Activated T-helper 2 cell treated with anti-CD3 and anti-CD28 coated beads, Interferon-gamma antibody, Interleukin-2, Interleukin-4, amounts not matched to agents 10 μg/mL and 5 μg/mL and 100 μg/mL, durations not matched to agents 14 hours and 24 hours and 36 hours (primary cell): ENCODE measurements at regions not wholly inside any gene's neighbourhood (a gene's known extent, or its start where the extent isn't known, plus 50 kb on each side); places are given as distances from the start of the nearest gene placed in this dataset.

Experiments used
- DNase-seq: peaks from one replicate; pipeline ENCODE4 v3.0.0; 2021; ENCODE audit warnings: low spot score
- H3K27ac Mint-ChIP-seq: one replicate; pipeline ENCODE4 v1.8.0; 2021; ENCODE audit warnings: mixed read lengths
- H3K27me3 Mint-ChIP-seq: one replicate; pipeline ENCODE4 v1.8.0; 2021; ENCODE audit warnings: low read depth, mixed read lengths
- H3K36me3 Mint-ChIP-seq: one replicate; pipeline ENCODE4 v1.8.0; 2021; ENCODE audit warnings: low read depth, mixed read lengths
- H3K4me1 Mint-ChIP-seq: one replicate; pipeline ENCODE4 v1.8.0; 2021; ENCODE audit warnings: low read depth, mixed read lengths
- H3K4me3 Mint-ChIP-seq: one replicate; pipeline ENCODE4 v1.8.0; 2021; ENCODE audit warnings: low read depth, mild to moderate bottlenecking, moderate library complexity, mixed read lengths
- H3K9me3 Mint-ChIP-seq: one replicate; pipeline ENCODE4 v1.8.0; 2021; ENCODE audit warnings: mixed read lengths
- intact Hi-C: fragments of 100-400 bp; cut with micrococcal nuclease; formaldehyde crosslinking; loops from one replicate; pipeline ENCODE4 v1.15.1; 2023

DNA sequence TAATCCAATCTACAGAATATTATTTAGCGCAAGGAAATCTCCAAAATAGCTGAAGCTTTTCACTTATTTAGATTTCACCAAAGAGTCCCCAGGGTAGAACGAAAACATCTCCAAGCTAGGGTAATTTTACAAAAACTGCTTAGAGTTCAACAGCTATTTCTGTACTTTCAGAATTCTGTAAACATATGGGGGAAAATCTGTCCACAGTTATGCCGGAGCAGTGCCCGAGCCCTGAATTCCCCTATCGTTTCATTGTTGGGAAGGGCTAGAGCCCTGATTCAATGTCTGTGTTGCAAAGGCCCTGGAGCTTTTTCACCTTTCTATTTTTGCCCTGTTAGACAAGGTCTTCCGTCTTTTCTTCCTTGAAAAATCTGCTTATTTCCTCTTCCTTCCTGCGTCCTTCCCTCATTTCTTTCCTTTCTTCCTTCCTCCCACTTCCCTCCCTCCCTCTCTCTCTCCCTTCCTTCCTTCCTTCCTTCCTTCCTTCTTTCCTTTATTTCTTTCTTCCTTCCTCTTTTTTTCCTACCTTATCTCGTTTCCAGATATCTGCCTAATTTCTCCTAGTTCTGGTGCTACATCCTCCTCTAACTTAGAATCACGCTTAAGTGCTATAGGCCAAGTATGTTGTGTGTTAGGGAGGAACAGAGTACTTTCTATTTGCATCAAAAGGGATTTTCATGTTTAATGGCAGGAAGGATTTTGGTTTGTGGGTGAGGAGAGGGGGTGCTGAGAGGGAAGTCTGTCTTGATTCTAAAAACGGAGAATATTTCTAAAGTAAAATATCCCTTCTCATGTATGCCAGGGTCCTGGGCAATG lies 122.5 kb upstream of the BMP2 start:
- intact Hi-C loops: no loop called here
- no peak for DNase-seq
- no peaks in the 10 kb centered on the region for H3K27me3 Mint-ChIP-seq
- H3K36me3 Mint-ChIP-seq: no peaks in the 10 kb centered on the region
- peaks cover 14% of the 10 kb centered on the region for H3K9me3 Mint-ChIP-seq
- no peaks in the 10 kb centered on the region for H3K4me1 Mint-ChIP-seq
- no peak overlapping the region for H3K27ac Mint-ChIP-seq
- H3K4me3 Mint-ChIP-seq: no peak overlapping the region

DNA sequence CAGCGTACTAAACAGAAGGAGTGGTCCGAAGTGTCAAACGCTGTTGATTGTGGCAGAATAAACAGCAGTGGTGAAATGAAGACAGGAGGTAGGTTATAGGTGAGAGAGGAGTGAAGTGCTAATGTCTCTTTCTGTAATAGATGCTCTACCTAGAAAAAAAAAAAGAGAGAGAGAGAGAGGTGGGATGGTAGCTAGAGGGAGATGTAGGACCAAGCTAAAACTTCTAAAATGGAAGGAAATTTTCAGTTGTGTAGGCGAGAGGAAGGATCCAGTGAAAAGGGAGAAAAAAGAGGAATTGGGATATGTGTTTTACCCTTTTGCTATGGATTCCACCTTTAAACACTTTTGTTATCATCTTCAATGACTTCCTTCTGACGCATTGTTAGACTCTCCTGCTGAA lies 126.5 kb upstream of the BMP2 start:
- Mint-ChIP-seq H3K9me3 (peaks cover 9% of the 10 kb centered on the region), H3K4me3 (no peak overlapping the region), H3K27me3 (no peaks in the 10 kb centered on the region), H3K4me1 (no peaks in the 10 kb centered on the region), H3K27ac (no peak overlapping the region), H3K36me3 (no peaks in the 10 kb centered on the region)
- no peak for DNase-seq
- intact Hi-C loops: no loop called here

DNA sequence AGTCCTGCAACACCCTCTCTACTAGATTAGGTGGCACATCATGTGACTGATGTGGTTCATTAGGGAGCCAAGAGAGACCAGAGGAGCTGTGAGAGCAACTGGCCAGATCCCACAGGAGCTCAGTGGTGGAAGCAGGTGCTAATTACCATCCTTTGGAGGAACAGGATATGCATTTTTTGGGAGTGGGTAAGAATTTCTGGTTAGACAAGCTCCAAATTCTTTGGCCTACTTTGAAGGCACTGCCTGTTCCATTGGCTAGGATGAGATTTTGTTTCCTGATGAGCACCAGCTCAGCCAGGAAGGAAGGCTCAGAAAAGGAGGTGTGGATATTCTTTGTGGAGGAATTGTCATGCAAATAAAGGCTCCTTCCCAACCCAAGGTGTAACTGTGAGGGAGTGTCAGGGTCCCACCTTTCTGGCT lies 130.3 kb upstream of the BMP2 start:
- no peak overlapping the region for H3K4me3 Mint-ChIP-seq
- H3K4me1 Mint-ChIP-seq: no peaks in the 10 kb centered on the region
- H3K27me3 Mint-ChIP-seq: no peaks in the 10 kb centered on the region
- DNase-seq: no peak
- no peak overlapping the region for H3K27ac Mint-ChIP-seq
- H3K36me3 Mint-ChIP-seq: no peaks in the 10 kb centered on the region
- intact Hi-C loops: no loop called here
- H3K9me3 Mint-ChIP-seq: peaks cover 9% of the 10 kb centered on the region

- DNase-seq: no peak
- Mint-ChIP-seq H3K36me3 (no peaks in the 10 kb centered on the region), H3K9me3 (peaks cover 6% of the 10 kb centered on the region), H3K4me3 (no peak overlapping the region), H3K27ac (no peak overlapping the region), H3K4me1 (no peaks in the 10 kb centered on the region), H3K27me3 (no peaks in the 10 kb centered on the region)
- intact Hi-C loops: no loop called here
Observed at GRCh38 chr20:6636209-6637159, 131.0 kb upstream of the BMP2 start.

DNA sequence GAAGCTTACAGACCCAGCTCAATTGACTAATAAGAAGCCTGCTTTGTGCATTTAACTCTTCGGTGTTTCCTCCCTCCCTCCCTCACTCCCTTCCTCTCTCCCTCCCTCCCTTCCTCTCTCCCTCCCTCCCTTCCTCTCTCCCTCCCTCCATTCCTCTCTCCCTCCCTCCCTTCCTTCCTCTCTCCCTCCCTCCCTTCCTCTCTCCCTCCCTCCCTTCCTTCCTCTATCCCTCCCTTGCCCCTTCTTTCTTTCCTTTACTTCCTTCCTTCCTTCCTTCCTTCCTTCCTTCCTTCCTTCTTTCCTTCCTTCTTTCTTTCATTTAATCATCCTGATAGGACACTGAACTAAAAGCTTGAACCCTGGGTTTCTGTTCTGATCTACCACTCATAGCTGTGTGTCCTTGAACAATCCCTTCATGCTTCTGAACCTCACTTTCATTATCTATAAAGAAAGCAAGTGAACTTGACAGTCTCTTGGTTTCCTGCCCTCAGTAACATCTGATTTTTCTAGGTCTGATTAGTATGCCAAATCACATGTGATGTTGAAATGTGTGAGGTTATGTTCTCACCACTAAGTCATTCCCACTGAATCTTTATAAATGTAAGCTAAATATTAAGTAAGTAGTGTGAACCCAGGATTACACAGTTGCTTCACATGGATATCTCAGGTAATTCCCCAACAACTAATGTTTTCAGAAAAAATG lies 132.3 kb upstream of the BMP2 start:
- Mint-ChIP-seq H3K36me3 (no peaks in the 10 kb centered on the region), H3K27me3 (no peaks in the 10 kb centered on the region), H3K27ac (no peak overlapping the region), H3K4me3 (no peak overlapping the region), H3K9me3 (peaks cover 12% of the 10 kb centered on the region), H3K4me1 (no peaks in the 10 kb centered on the region)
- intact Hi-C loops: no loop called here
- DNase-seq: no peak

GRCh38 chr20:6632187-6632586 lies 135.3 kb upstream of the BMP2 start:
- Mint-ChIP-seq H3K4me1 (no peaks in the 10 kb centered on the region), H3K27me3 (no peaks in the 10 kb centered on the region), H3K9me3 (peaks cover 11% of the 10 kb centered on the region), H3K27ac (no peak overlapping the region), H3K4me3 (no peak overlapping the region), H3K36me3 (no peaks in the 10 kb centered on the region)
- DNase-seq: no peak
- intact Hi-C loops: no loop called here

- H3K36me3 Mint-ChIP-seq: no peaks in the 10 kb centered on the region
- intact Hi-C loops: no loop called here
Observed at GRCh38 chr20:6630514-6630913, 137.0 kb upstream of the BMP2 start.

DNA sequence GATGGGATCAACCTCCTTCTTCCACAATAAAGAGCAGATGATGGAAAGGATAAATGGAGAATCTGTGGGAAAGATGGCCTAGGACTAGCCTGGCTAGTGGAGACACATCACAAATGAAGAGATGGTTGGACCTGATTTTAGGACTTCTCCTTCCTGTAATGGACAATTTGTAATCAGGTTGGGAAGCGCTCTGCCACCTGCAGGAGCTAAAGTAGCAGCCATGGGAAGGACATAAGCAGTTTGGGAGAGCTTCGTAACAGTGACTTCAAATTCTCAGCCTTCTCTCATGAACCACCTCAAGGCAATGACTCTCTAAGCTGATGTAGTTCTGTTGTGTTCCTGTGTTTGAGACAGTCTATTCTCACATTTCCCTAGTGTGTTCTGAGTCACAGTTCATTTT lies 137.9 kb upstream of the BMP2 start:
- Mint-ChIP-seq H3K27me3 (no peaks in the 10 kb centered on the region), H3K4me1 (no peaks in the 10 kb centered on the region), H3K27ac (no peak overlapping the region), H3K4me3 (no peak overlapping the region), H3K9me3 (peaks cover 11% of the 10 kb centered on the region), H3K36me3 (no peaks in the 10 kb centered on the region)
- intact Hi-C loops: no loop called here
- DNase-seq: no peak

More at GRCh38 chr20:6630514-6630913, 137.0 kb upstream of the BMP2 start:
- Mint-ChIP-seq H3K27ac (no peak overlapping the region), H3K4me1 (no peaks in the 10 kb centered on the region), H3K4me3 (no peak overlapping the region), H3K9me3 (peaks cover 11% of the 10 kb centered on the region), H3K27me3 (no peaks in the 10 kb centered on the region)
- DNase-seq: no peak

DNA sequence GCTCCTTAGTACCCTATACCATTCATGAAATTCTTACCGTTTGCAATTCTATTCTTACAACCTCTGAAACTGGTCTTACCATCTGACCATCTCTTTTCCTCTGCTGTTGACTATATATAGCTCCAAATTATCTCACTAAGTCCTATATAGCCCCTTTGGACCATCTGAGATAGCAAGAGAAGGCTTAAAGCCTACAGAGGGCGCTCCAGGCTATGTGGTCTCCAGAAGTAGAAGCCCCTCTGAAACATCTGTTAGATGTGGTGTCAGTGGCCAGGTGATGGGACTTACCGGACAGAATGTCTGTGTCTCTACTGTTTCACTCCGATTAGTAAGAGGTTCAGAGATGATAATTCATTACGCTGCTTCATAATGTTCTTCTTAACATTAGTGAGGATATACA lies 140.7 kb upstream of the BMP2 start:
- Mint-ChIP-seq H3K4me3 (no peak overlapping the region), H3K36me3 (no peaks in the 10 kb centered on the region), H3K4me1 (no peaks in the 10 kb centered on the region), H3K9me3 (peaks cover 11% of the 10 kb centered on the region), H3K27ac (no peak overlapping the region), H3K27me3 (no peaks in the 10 kb centered on the region)
- DNase-seq: no peak
- intact Hi-C loops: no loop called here

DNA sequence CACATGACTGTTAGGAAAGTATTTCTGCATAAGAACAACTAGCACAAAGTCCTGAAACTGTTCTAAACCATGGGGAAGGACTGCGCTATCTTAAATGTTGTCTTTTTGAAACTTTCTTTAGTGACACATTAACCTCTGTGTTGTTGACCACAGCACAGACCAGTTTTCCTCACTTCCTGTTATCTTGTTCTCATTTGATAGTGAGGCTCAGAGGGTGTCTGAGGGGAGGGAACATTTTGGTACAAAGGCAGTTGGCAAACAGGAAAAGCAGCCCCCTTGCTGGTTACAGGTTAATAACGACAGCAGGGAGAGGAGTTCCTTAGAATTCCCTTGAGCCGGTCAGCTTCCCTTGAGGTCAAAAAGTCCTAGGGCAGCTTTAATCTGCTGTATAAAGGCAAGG lies 143.5 kb upstream of the BMP2 start:
- Mint-ChIP-seq H3K36me3 (no peaks in the 10 kb centered on the region), H3K27me3 (no peaks in the 10 kb centered on the region), H3K4me1 (no peaks in the 10 kb centered on the region), H3K4me3 (no peak overlapping the region), H3K27ac (no peak overlapping the region), H3K9me3 (peaks cover 7% of the 10 kb centered on the region)
- intact Hi-C loops: no loop called here
- no peak for DNase-seq

DNA sequence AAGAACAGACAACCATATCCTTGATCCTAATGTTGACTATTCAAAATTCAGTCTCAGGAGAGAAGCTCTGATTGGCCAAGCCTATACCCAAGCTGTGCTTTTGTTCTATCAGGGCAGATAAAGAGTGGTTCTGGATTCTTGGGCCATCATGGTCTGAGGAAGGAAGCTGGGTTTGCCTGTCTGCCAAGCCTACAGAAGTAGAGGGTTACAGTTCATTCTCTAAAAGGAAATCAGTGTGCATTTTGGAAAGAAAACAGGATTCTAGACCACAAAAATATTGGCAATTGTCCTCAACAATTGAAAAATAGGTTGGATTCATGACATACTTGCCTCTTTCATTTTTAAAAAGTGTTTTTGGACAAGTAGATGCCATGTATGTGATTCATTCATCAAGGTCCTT lies 145.4 kb upstream of the BMP2 start:
- H3K9me3 Mint-ChIP-seq: peaks cover 4% of the 10 kb centered on the region
- intact Hi-C loops: no loop called here
- no peak for DNase-seq
- H3K36me3 Mint-ChIP-seq: no peaks in the 10 kb centered on the region
- H3K4me3 Mint-ChIP-seq: no peak overlapping the region
- H3K27me3 Mint-ChIP-seq: no peaks in the 10 kb centered on the region
- no peak overlapping the region for H3K27ac Mint-ChIP-seq
- H3K4me1 Mint-ChIP-seq: no peaks in the 10 kb centered on the region

- Mint-ChIP-seq H3K4me3 (no peak overlapping the region), H3K36me3 (no peaks in the 10 kb centered on the region), H3K4me1 (no peaks in the 10 kb centered on the region), H3K27me3 (no peaks in the 10 kb centered on the region), H3K27ac (no peak overlapping the region), H3K9me3 (peaks cover 8% of the 10 kb centered on the region)
- no peak for DNase-seq
- intact Hi-C loops: no loop called here
Observed at GRCh38 chr20:6618051-6618450, 149.4 kb upstream of the BMP2 start.
